GM21367 (cell line): ENCODE measurements at regions not wholly inside any gene's neighbourhood (a gene's known extent, or its start where the extent isn't known, plus 50 kb on each side); places are given as distances from the start of the nearest gene placed in this dataset.
"Not testable (repeated sequence)": the region's sequence is repeated elsewhere in the genome, so short reads cannot be mapped to it uniquely, and the experiment has no call there.

ENCODE experiments used
- ATAC-seq: cut with Tn5 transposase; IDR thresholded peaks from one replicate; pipeline ENCODE4 v1.9.1; 2021; ENCODE audit not compliant: unreplicated experiment

GRCh38 chr9:109972026-109972882, 192.3 kb downstream of the PALM2AKAP2 start:
- peak; percentile 40 for ATAC-seq

- no peak for ATAC-seq
Measured at GRCh38 chr9:109973336-109973735, 193.3 kb downstream of the PALM2AKAP2 start.

GRCh38 chr9:109974143-109974917, 194.3 kb downstream of the PALM2AKAP2 start:
- peak; percentile 72 for ATAC-seq

GRCh38 chr9:109974918-109975276, 194.9 kb downstream of the PALM2AKAP2 start:
- ATAC-seq: no peak

GRCh38 chr9:109975574-109976295, 195.7 kb downstream of the PALM2AKAP2 start:
- no peak for ATAC-seq

GRCh38 chr9:109976303-109976702, 196.3 kb downstream of the PALM2AKAP2 start:
- ATAC-seq: no peak

GRCh38 chr9:109977521-109977920, 197.5 kb downstream of the PALM2AKAP2 start:
- no peak for ATAC-seq

- ATAC-seq: no peak
Measured at GRCh38 chr9:109981091-109981490, 201.1 kb downstream of the PALM2AKAP2 start.

- ATAC-seq: no peak
Measured at GRCh38 chr9:109986521-109986991, 206.6 kb downstream of the PALM2AKAP2 start.

GRCh38 chr9:109989296-109989695, 209.3 kb downstream of the PALM2AKAP2 start:
- no peak for ATAC-seq

GRCh38 chr9:109990541-109990940, 210.5 kb downstream of the PALM2AKAP2 start:
- no peak for ATAC-seq

GRCh38 chr9:109992293-109992692, 212.3 kb downstream of the PALM2AKAP2 start:
- ATAC-seq: no peak

- ATAC-seq: no peak
Measured at GRCh38 chr9:109993250-109993978, 213.4 kb downstream of the PALM2AKAP2 start.

- ATAC-seq: no peak
Measured at GRCh38 chr9:109994141-109994540, 213.8 kb downstream of the C9orf152 start.

GRCh38 chr9:109996936-109997580, 210.9 kb downstream of the C9orf152 start:
- no peak for ATAC-seq

GRCh38 chr9:109997682-109998081, 210.3 kb downstream of the C9orf152 start:
- no peak for ATAC-seq

GRCh38 chr9:110005521-110005920, 202.4 kb downstream of the C9orf152 start:
- not testable (repeated sequence) for ATAC-seq

GRCh38 chr9:110006657-110007056, 201.3 kb downstream of the C9orf152 start:
- ATAC-seq: no peak

- peak; percentile 72 for ATAC-seq
Measured at GRCh38 chr9:110007477-110008270, 200.3 kb downstream of the C9orf152 start.
